Neural progenitor cell (in vitro differentiated cells): ENCODE measurements at regions not wholly inside any gene's neighbourhood (a gene's known extent, or its start where the extent isn't known, plus 50 kb on each side); places are given as distances from the start of the nearest gene placed in this dataset.

Source experiments
- CTCF ChIP-seq: fragments of 200-600 bp; sonication (generic); IDR thresholded peaks from 2 replicates; pipeline ENCODE4 v1.5.1; 2017; ENCODE audit warnings: antibody characterized with exemption, mild to moderate bottlenecking
- EZH2 ChIP-seq: fragments of 200-600 bp; sonication (generic); IDR thresholded peaks from 2 replicates; pipeline ENCODE4 v1.6.1; 2017; ENCODE audit warnings: antibody characterized with exemption, mild to moderate bottlenecking, moderate library complexity
- EZH2phosphoT487 ChIP-seq: fragments of 200-600 bp; sonication (generic); IDR thresholded peaks from 2 replicates; pipeline ENCODE4 v1.6.1; 2017; ENCODE audit warnings: antibody characterized with exemption

GRCh38 chr1:37353871-37354270 is 120.5 kb upstream of the ZC3H12A start:
- TF ChIP-seq CTCF (no peak), EZH2 (no peak), EZH2phosphoT487 (no peak)
